PC-3 (cell line): ENCODE measurements at regions not wholly inside any gene's neighbourhood (a gene's known extent, or its start where the extent isn't known, plus 50 kb on each side); places are given as distances from the start of the nearest gene placed in this dataset.

Source experiments
- ATAC-seq: fragments of 200-7000 bp; cut with Tn5 transposase; 2 replicates; pipeline ENCODE4 v1.9.1; 2020; ENCODE audit warnings: mild to moderate bottlenecking, moderate library complexity
- BruUV-seq: library from RNA; stranded (reverse); fragments of 400-500 nt; replicated peaks from 2 replicates; lab custom pipeline; 2021; lab: Mats Ljungman, UMichigan
- CTCF ChIA-PET: fragments of 300-600 bp; sonication (Branson Sonifier 250); formaldehyde crosslinking; loops from one replicate; lab custom pipeline; 2022; ENCODE audit warnings: antibody characterized with exemption; lab: Charles Lee
- POLR2A ChIA-PET: fragments of 300-600 bp; sonication (Branson Sonifier 250); formaldehyde crosslinking; loops from one replicate; lab custom pipeline; 2022; ENCODE audit warnings: antibody characterized with exemption; ENCODE audit not compliant: unreplicated experiment; lab: Charles Lee
- DNase-seq: peaks from one replicate; pipeline ENCODE4 v3.0.0-alpha.2; 2015
- H2AFZ ChIP-seq: fragments of 300-600 bp; sonication (generic); 2 replicates; pipeline ENCODE4 v1.6.0; 2016; ENCODE audit warnings: antibody characterized with exemption, low read length
- H3F3A ChIP-seq: fragments of 300-600 bp; sonication (generic); one replicate; pipeline ENCODE4 v1.6.0; 2017; ENCODE audit warnings: antibody characterized with exemption, low read length, control low read depth, mild to moderate bottlenecking; ENCODE audit not compliant: unreplicated experiment
- H3K27ac ChIP-seq: fragments of 300-600 bp; sonication (generic); 2 replicates; pipeline ENCODE4 v1.5.1; 2016; ENCODE audit warnings: mild to moderate bottlenecking, low read length
- H3K27me3 ChIP-seq: fragments of 300-600 bp; sonication (generic); 2 replicates; pipeline ENCODE4 v1.6.1; 2016; ENCODE audit warnings: low read length, mixed read lengths
- H3K36me3 ChIP-seq: fragments of 300-600 bp; sonication (generic); 2 replicates; pipeline ENCODE4 v1.6.1; 2016; ENCODE audit warnings: low read depth, mixed run types, low read length, mixed read lengths
- H3K4me1 ChIP-seq: fragments of 300-600 bp; sonication (generic); 2 replicates; pipeline ENCODE4 v1.5.1; 2016; ENCODE audit warnings: low read length; ENCODE audit not compliant: insufficient read depth
- H3K4me2 ChIP-seq: fragments of 300-600 bp; sonication (generic); 2 replicates; pipeline ENCODE4 v1.6.0; 2016; ENCODE audit warnings: low read length
- H3K4me3 ChIP-seq: fragments of 300-600 bp; sonication (generic); 2 replicates; pipeline ENCODE4 v1.5.1; 2016; ENCODE audit warnings: mild to moderate bottlenecking, low read length, mixed read lengths
- H3K79me2 ChIP-seq: fragments of 300-600 bp; sonication (generic); 2 replicates; pipeline ENCODE4 v1.6.1; 2017; ENCODE audit warnings: low read length, mixed read lengths
- H3K9ac ChIP-seq: fragments of 300-600 bp; sonication (generic); 2 replicates; pipeline ENCODE4 v1.6.0; 2016; ENCODE audit warnings: mild to moderate bottlenecking, low read length
- H3K9me2 ChIP-seq: fragments of 300-600 bp; sonication (generic); replicated peaks from 2 replicates; pipeline ENCODE4 v1.6.1; 2016; ENCODE audit warnings: mixed run types, low read length, mixed read lengths
- H3K9me3 ChIP-seq: fragments of 300-600 bp; sonication (generic); 2 replicates; pipeline ENCODE4 v1.6.1; 2016; ENCODE audit warnings: low read length, mixed read lengths
- H4K20me1 ChIP-seq: fragments of 300-600 bp; sonication (generic); 2 replicates; pipeline ENCODE4 v1.6.1; 2016; ENCODE audit warnings: low read length, mixed read lengths
- EZH2 ChIP-seq: fragments of 300-600 bp; sonication (generic); IDR thresholded peaks from one replicate; pipeline ENCODE4 v1.6.1; 2017; ENCODE audit warnings: antibody characterized with exemption, mild to moderate bottlenecking, low read length; ENCODE audit not compliant: unreplicated experiment
- EZH2phosphoT487 ChIP-seq: fragments of 300-600 bp; sonication (generic); IDR thresholded peaks from 2 replicates; pipeline ENCODE4 v1.6.1; 2018; ENCODE audit warnings: mild to moderate bottlenecking, antibody characterized with exemption, low read length, borderline replicate concordance
- intact Hi-C: fragments of 100-400 bp; cut with micrococcal nuclease; formaldehyde crosslinking; loops from 2 replicates; pipeline ENCODE4 v1.9.0; 2023
- TF ChIP-seq, protein P1 (sequence below): fragments of 300-600 bp; sonication (generic); conservative IDR thresholded peaks from 2 replicates; pipeline ENCODE4 v1.5.1; 2017; ENCODE audit warnings: antibody characterized with exemption, low read depth, mild to moderate bottlenecking, low read length

DNA sequence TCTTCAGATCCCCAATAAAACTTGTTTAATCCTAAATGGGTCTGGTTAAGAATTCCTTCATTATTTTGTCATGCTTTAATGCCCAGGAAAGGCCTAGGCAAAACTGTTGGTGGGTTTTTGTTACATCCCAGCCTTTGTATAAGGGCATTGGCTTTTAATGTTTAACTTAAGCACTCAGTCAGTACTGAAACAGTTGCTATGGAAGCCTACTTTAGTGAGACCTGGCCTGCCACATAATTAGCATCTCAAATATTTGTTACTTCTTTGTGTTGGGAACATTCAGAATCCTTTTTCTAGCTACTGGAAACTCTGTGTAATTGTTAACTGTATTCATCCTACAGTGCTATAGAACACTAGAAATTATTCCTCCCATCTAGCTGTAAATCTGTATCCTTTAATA, 369.6 kb upstream of the ATP10A start:
- Histone ChIP-seq H3F3A (no peaks in the 10 kb centered on the region), H3K36me3 (no peaks in the 10 kb centered on the region), H4K20me1 (no peaks in the 10 kb centered on the region), H3K4me2 (no peak overlapping the region), H3K27ac (no peak overlapping the region), H3K27me3 (no peaks in the 10 kb centered on the region), H3K9me2 (no peaks in the 10 kb centered on the region), H3K4me1 (no peaks in the 10 kb centered on the region), H3K9ac (no peak overlapping the region), H2AFZ (no peak overlapping the region), H3K4me3 (no peak overlapping the region), H3K79me2 (no peaks in the 10 kb centered on the region), H3K9me3 (no peaks in the 10 kb centered on the region)
- no peak for DNase-seq
- ChIA-PET POLR2A (no interaction called here), CTCF (no interaction called here)
- no peak for ATAC-seq
- intact Hi-C loops, result no loop called here
- TF ChIP-seq, protein P1, sequence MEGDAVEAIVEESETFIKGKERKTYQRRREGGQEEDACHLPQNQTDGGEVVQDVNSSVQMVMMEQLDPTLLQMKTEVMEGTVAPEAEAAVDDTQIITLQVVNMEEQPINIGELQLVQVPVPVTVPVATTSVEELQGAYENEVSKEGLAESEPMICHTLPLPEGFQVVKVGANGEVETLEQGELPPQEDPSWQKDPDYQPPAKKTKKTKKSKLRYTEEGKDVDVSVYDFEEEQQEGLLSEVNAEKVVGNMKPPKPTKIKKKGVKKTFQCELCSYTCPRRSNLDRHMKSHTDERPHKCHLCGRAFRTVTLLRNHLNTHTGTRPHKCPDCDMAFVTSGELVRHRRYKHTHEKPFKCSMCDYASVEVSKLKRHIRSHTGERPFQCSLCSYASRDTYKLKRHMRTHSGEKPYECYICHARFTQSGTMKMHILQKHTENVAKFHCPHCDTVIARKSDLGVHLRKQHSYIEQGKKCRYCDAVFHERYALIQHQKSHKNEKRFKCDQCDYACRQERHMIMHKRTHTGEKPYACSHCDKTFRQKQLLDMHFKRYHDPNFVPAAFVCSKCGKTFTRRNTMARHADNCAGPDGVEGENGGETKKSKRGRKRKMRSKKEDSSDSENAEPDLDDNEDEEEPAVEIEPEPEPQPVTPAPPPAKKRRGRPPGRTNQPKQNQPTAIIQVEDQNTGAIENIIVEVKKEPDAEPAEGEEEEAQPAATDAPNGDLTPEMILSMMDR, result no peak
- TF ChIP-seq EZH2 (no peak), EZH2phosphoT487 (no peak)
- no TSS peak for BruUV-seq

DNA sequence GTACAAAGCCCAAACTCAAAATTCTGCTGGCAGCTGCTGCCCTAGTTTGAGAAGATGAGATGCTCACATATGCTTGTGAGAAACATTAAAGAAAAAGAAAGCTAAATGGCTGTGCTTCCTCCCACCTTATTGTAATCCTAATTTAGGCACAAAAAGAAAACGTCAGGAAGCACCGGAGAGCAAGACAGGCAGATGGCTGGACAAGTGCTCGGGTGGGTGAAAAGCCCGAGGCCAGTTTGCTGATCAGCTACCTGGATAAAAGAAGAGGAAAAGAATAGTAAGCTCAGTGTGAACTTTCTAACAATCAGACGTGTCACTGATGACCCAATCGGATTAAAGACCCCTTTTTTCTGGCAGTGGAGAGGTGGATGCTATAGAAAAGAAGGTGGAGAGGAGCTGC, 368.0 kb upstream of the ATP10A start:
- DNase-seq, result no peak
- Histone ChIP-seq H3K9me2 (no peaks in the 10 kb centered on the region), H3K9me3 (no peaks in the 10 kb centered on the region), H3K27me3 (no peaks in the 10 kb centered on the region), H3K4me2 (no peak overlapping the region), H4K20me1 (no peaks in the 10 kb centered on the region), H2AFZ (no peak overlapping the region), H3K9ac (no peak overlapping the region), H3K4me3 (no peak overlapping the region), H3K27ac (no peak overlapping the region), H3K79me2 (no peaks in the 10 kb centered on the region), H3K4me1 (no peaks in the 10 kb centered on the region), H3K36me3 (no peaks in the 10 kb centered on the region), H3F3A (no peaks in the 10 kb centered on the region)
- BruUV-seq, result no TSS peak
- CTCF ChIA-PET, result no interaction called here
- POLR2A ChIA-PET, result no interaction called here
- TF ChIP-seq EZH2phosphoT487 (no peak), EZH2 (no peak)
- TF ChIP-seq, protein P1, result no peak
- intact Hi-C loops, result no loop called here
- ATAC-seq, result no peak

DNA sequence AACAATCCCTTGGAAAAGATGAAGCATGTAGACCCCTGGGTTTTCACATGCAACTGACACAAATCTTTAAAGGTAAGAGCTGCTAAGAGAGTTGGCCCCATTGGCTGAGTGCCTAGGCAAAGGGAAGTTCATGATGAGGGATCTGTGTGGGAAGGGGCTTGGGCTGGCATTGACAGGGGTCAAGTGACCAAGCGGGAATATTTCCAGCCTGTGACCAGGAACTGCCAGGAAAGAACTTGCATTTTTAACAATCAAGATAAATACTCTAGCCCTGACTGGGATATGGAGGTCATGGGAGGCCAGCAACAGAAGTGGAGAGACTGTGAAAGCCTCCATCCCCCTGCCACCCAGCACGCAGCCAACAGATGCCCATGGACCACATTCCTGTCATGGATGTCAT, 361.1 kb upstream of the ATP10A start:
- Histone ChIP-seq H3K4me2 (no peak overlapping the region), H3K9me2 (no peaks in the 10 kb centered on the region), H3K4me1 (no peaks in the 10 kb centered on the region), H3F3A (no peaks in the 10 kb centered on the region), H3K9me3 (no peaks in the 10 kb centered on the region), H3K27me3 (0 out of 2 replicates have a peak, but pooled peaks cover 5% of the 10 kb centered on the region), H3K27ac (no peak overlapping the region), H3K9ac (no peak overlapping the region), H2AFZ (no peak overlapping the region), H4K20me1 (no peaks in the 10 kb centered on the region), H3K4me3 (no peak overlapping the region), H3K36me3 (no peaks in the 10 kb centered on the region), H3K79me2 (no peaks in the 10 kb centered on the region)
- intact Hi-C loops, result no loop called here
- DNase-seq (no peak), ATAC-seq (no peak)
- ChIA-PET POLR2A (no interaction called here), CTCF (no interaction called here)
- TF ChIP-seq EZH2, result no peak
- BruUV-seq, result no TSS peak
